HepG2 (cell line): ENCODE measurements at regions not wholly inside any gene's neighbourhood (a gene's known extent, or its start where the extent isn't known, plus 50 kb on each side); places are given as distances from the start of the nearest gene placed in this dataset.

Experiments used
- ATAC-seq: fragments of 200-7000 bp; cut with Tn5 transposase; 3 replicates; pipeline ENCODE4 v1.9.1; 2020; ENCODE audit warnings: mild to moderate bottlenecking, moderate library complexity
- BruUV-seq: library from RNA; stranded (reverse); fragments of 400-500 nt; replicated peaks from 2 replicates; lab custom pipeline; 2021; lab: Mats Ljungman, UMichigan
- CTCF ChIA-PET: fragments of 300-600 bp; formaldehyde crosslinking; extraction: SDS; loops from one replicate; lab custom pipeline; 2021; ENCODE audit warnings: low total read pairs, inconsistent platforms, low intra/inter-chr PET ratio; lab: Yijun Ruan, JAX
- POLR2A ChIA-PET: fragments of 350-600 bp; sonication (Branson Sonifier 250); formaldehyde crosslinking; loops from one replicate; lab custom pipeline; 2020; ENCODE audit warnings: antibody characterized with exemption, inconsistent platforms; lab: Yijun Ruan, JAX
- DNase-seq: peaks from one replicate; pipeline ENCODE4 v3.0.0-alpha.2; 2015; ENCODE audit warnings: low spot score
- FAIRE-seq: peaks from 3 replicates; lab custom pipeline; 2011; peaks lifted over from hg19 to GRCh38; lab: Jason Lieb, UNC
- H2AFZ ChIP-seq: one replicate; pipeline ENCODE4 v1.6.1; 2011; ENCODE audit warnings: low read length, inconsistent platforms
- H3K27ac ChIP-seq: fragments of 300-600 bp; 3 replicates; pipeline ENCODE4 v1.8.0; 2011; ENCODE audit warnings: mixed run types, mild to moderate bottlenecking, mixed read lengths, low read length, inconsistent platforms; ENCODE audit not compliant: insufficient read depth; ENCODE audit errors: extremely low read length
- H3K27me3 ChIP-seq, 2 experiments: fragments of 200-600 bp in 1 of 2; 2 replicates in 1 of 2; 3 replicates in 1 of 2; pipeline versions ENCODE4 v1.6.0 to v1.8.0; 2011; ENCODE audit warnings: low read length in 2 of 2, mild to moderate bottlenecking in 2 of 2, moderate library complexity in 2 of 2, inconsistent platforms in 1 of 2; ENCODE audit not compliant: insufficient read depth in 2 of 2, control insufficient read depth in 1 of 2
- H3K36me3 ChIP-seq, 2 experiments: fragments of 200-600 bp in 1 of 2; replicated peaks in 1 of 2; 2 replicates in 1 of 2; 3 replicates in 1 of 2; pipeline versions ENCODE4 v1.5.1 to v1.8.0; 2011; ENCODE audit warnings: low read length in 2 of 2, inconsistent platforms in 1 of 2; ENCODE audit not compliant: insufficient read depth in 2 of 2, control insufficient read depth in 1 of 2
- H3K4me1 ChIP-seq: 2 replicates; pipeline ENCODE4 v1.5.1; 2012; ENCODE audit warnings: low read length, inconsistent platforms; ENCODE audit not compliant: insufficient read depth
- H3K4me2 ChIP-seq: 2 replicates; pipeline ENCODE4 v1.6.0; 2011; ENCODE audit warnings: low read depth, low read length, inconsistent platforms
- H3K4me3 ChIP-seq, 3 experiments: fragments of 200-600 bp in 1 of 3; sonication (generic), shearing (Covaris generic) in 1 of 3; replicated peaks in 1 of 3; 2 replicates each; pipeline ENCODE4 v1.5.1; 2011 to 2016; ENCODE audit warnings: low read length in 3 of 3, inconsistent platforms in 2 of 3, low read depth in 2 of 3, mild to moderate bottlenecking in 2 of 3, control low read depth in 1 of 3, mixed read lengths in 1 of 3; ENCODE audit not compliant: insufficient read depth in 1 of 3
- H3K79me2 ChIP-seq: one replicate; pipeline ENCODE4 v1.6.1; 2011; ENCODE audit warnings: low read length, inconsistent platforms; ENCODE audit not compliant: insufficient read depth
- H3K9ac ChIP-seq: 2 replicates; pipeline ENCODE4 v1.6.0; 2011; ENCODE audit warnings: mild to moderate bottlenecking, low read depth, low read length, inconsistent platforms; ENCODE audit not compliant: insufficient read depth
- H3K9me3 ChIP-seq: 2 replicates; pipeline ENCODE4 v1.5.1; 2012; ENCODE audit warnings: mild to moderate bottlenecking, low read length
- H4K20me1 ChIP-seq: 2 replicates; pipeline ENCODE4 v1.6.0; 2011; ENCODE audit warnings: inconsistent platforms, mild to moderate bottlenecking, low read length, moderate library complexity; ENCODE audit not compliant: insufficient read depth
- CREB1 ChIP-seq, 2 experiments: fragments of 450-650 bp in 1 of 2; IDR thresholded peaks; 2 replicates each; pipeline ENCODE4 v1.6.1; 2016 to 2017; ENCODE audit warnings: control low read depth in 1 of 2, mild to moderate bottlenecking in 1 of 2, missing compliant biosample characterization in 1 of 2, missing genetic modification characterization in 1 of 2
- FOXA1 ChIP-seq, 2 experiments: fragments of 450-650 bp in 1 of 2; sonication (generic) in 1 of 2; formaldehyde crosslinking in 1 of 2; IDR thresholded peaks; 2 replicates each; pipeline versions ENCODE4 v1.4.0 to v1.6.1; 2016 to 2020; ENCODE audit warnings: missing genetic modification reagents in 1 of 2
- TCF7L2 ChIP-seq: IDR thresholded peaks from 2 replicates; pipeline ENCODE4 v1.6.1; 2011; ENCODE audit warnings: mild to moderate bottlenecking, low read depth, low read length, moderate library complexity
- ZMYM4 ChIP-seq: sonication (generic); formaldehyde crosslinking; IDR thresholded peaks from 2 replicates; pipeline ENCODE4 v1.8.1; 2023; ENCODE audit warnings: mild to moderate bottlenecking, missing genetic modification reagents
- ZNF136 ChIP-seq: sonication (generic); formaldehyde crosslinking; IDR thresholded peaks from 2 replicates; pipeline ENCODE4 v1.8.1; 2022; ENCODE audit warnings: low read depth, mild to moderate bottlenecking, moderate library complexity, missing genetic modification reagents
- ZNF616 ChIP-seq: sonication (generic); formaldehyde crosslinking; IDR thresholded peaks from 2 replicates; pipeline ENCODE4 v1.5.0; 2020; ENCODE audit warnings: low read depth, mild to moderate bottlenecking, missing genetic modification reagents
- WGBS: methylation state at CpG from one replicate; pipeline ENCODE4 v1.1.6; 2017; ENCODE audit warnings: low lambda C conversion rate; 5-methylcytosine and 5-hydroxymethylcytosine counted together
- in situ Hi-C: cut with HindIII; loops from 2 replicates; pipeline ENCODE4 v1.10.0; 2017; ENCODE audit warnings: low pct_unique_long_range_greater_than_20kb; ENCODE audit not compliant: extremely low pct_ligation_motif_present
- intact Hi-C: fragments of 100-400 bp; cut with micrococcal nuclease; formaldehyde crosslinking; loops from one replicate; pipeline ENCODE4 v1.10.0; 2022; ENCODE audit not compliant: unreplicated experiment
- TF ChIP-seq, protein P1 (sequence below): sonication (generic); formaldehyde crosslinking; IDR thresholded peaks from 2 replicates; pipeline ENCODE4 v1.4.0; 2020; ENCODE audit warnings: missing genetic modification reagents, borderline replicate concordance

DNA sequence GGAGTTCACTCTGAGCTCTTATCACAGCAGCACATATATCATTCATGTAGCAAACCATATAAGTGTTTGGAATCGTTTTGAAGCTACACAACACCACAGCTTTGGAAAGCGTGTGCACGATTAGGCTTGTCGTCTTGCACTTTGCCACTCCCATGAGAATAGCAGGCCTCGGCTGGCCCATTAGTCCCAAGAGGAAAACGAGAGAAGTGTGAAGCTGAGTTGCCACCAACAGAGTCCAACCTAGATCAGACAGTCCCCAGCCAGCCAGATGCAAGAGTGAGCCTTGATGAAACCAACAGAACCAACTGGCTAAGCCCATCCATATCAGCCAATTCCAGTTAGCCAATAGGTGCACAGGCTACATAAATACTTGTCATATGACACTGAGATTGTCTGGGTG lies 238.4 kb downstream of the C1orf94 start:
- no peak overlapping the region for H3K4me3 ChIP-seq
- TF ChIP-seq ZNF136 (CRISPR knock-in tag) = no peak
- TF ChIP-seq CREB1 (IDR thresholded peaks at IDR 0.05) = 0 out of 2 replicates have a peak, but pooled peaks have one; percentile 17
- TF ChIP-seq CREB1 (CRISPR knock-in tag; IDR thresholded peaks at IDR 0.05) = no peak
- TF ChIP-seq ZNF616 = no peak
- no peak for TF ChIP-seq ZMYM4 (CRISPR knock-in tag)
- no peak for TF ChIP-seq FOXA1 (IDR thresholded peaks at IDR 0.05)
- TF ChIP-seq FOXA1 (CRISPR knock-in tag; IDR thresholded peaks at IDR 0.05) = no peak
- TF ChIP-seq TCF7L2 = no peak
- TF ChIP-seq, protein P1, sequence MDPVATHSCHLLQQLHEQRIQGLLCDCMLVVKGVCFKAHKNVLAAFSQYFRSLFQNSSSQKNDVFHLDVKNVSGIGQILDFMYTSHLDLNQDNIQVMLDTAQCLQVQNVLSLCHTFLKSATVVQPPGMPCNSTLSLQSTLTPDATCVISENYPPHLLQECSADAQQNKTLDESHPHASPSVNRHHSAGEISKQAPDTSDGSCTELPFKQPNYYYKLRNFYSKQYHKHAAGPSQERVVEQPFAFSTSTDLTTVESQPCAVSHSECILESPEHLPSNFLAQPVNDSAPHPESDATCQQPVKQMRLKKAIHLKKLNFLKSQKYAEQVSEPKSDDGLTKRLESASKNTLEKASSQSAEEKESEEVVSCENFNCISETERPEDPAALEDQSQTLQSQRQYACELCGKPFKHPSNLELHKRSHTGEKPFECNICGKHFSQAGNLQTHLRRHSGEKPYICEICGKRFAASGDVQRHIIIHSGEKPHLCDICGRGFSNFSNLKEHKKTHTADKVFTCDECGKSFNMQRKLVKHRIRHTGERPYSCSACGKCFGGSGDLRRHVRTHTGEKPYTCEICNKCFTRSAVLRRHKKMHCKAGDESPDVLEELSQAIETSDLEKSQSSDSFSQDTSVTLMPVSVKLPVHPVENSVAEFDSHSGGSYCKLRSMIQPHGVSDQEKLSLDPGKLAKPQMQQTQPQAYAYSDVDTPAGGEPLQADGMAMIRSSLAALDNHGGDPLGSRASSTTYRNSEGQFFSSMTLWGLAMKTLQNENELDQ (CRISPR knock-in tag) = no peak
- TF ChIP-seq, all 625 proteins: peak for 1
- in situ Hi-C loops = no loop called here
- FAIRE-seq (no peak), DNase-seq (no peak), ATAC-seq (no peak)
- 5% methylated on average over 4 of the region's 6 CpGs for WGBS
- ChIA-PET CTCF (no interaction called here), POLR2A (no interaction called here)
- H4K20me1 ChIP-seq = no peaks in the 10 kb centered on the region
- intact Hi-C loops = no loop called here
- no peak overlapping the region for H2AFZ ChIP-seq
- no TSS peak for BruUV-seq
- H3K27me3 ChIP-seq = no peaks in the 10 kb centered on the region
- no peak overlapping the region for H3K9ac ChIP-seq
- H3K4me2 ChIP-seq = no peak overlapping the region
- no peak overlapping the region for H3K27ac ChIP-seq
- H3K9me3 ChIP-seq = no peaks in the 10 kb centered on the region
- no peaks in the 10 kb centered on the region for H3K36me3 ChIP-seq
- no peaks in the 10 kb centered on the region for H3K79me2 ChIP-seq
- H3K4me1 ChIP-seq = no peaks in the 10 kb centered on the region
